ENCODE measurements at regions not wholly inside any gene's neighbourhood (a gene's known extent, or its start where the extent isn't known, plus 50 kb on each side); places are given as distances from the start of the nearest gene placed in this dataset.

- Histone ChIP-seq H3K27ac (no peak overlapping the region), H3K4me1 (no peaks in the 10 kb centered on the region), H3K27me3 (no peaks in the 10 kb centered on the region), H3K4me3 (no peak overlapping the region), H3K9me3 (no peaks in the 10 kb centered on the region), H3K36me3 (no peaks in the 10 kb centered on the region)
- DNase-seq (ENCODE audit: low spot score) = no peak
- TF ChIP-seq, protein P1, sequence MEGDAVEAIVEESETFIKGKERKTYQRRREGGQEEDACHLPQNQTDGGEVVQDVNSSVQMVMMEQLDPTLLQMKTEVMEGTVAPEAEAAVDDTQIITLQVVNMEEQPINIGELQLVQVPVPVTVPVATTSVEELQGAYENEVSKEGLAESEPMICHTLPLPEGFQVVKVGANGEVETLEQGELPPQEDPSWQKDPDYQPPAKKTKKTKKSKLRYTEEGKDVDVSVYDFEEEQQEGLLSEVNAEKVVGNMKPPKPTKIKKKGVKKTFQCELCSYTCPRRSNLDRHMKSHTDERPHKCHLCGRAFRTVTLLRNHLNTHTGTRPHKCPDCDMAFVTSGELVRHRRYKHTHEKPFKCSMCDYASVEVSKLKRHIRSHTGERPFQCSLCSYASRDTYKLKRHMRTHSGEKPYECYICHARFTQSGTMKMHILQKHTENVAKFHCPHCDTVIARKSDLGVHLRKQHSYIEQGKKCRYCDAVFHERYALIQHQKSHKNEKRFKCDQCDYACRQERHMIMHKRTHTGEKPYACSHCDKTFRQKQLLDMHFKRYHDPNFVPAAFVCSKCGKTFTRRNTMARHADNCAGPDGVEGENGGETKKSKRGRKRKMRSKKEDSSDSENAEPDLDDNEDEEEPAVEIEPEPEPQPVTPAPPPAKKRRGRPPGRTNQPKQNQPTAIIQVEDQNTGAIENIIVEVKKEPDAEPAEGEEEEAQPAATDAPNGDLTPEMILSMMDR (IDR thresholded peaks at IDR 0.05) = no peak
Observed at GRCh38 chr3:160128056-160128455, 97.2 kb upstream of the C3orf80 start.

GRCh38 chr3:160129459-160130061 is 95.7 kb upstream of the C3orf80 start:
- Histone ChIP-seq H3K4me1 (no peaks in the 10 kb centered on the region), H3K9me3 (no peaks in the 10 kb centered on the region), H3K27me3 (no peaks in the 10 kb centered on the region), H3K27ac (peak overlapping the region in 1 of 2 donors; percentile 36), H3K4me3 (no peak overlapping the region), H3K36me3 (no peaks in the 10 kb centered on the region)
- no peak for DNase-seq (ENCODE audit: low spot score)
- TF ChIP-seq, protein P1 (IDR thresholded peaks at IDR 0.05) = no peak

GRCh38 chr3:160130071-160130470 is 95.2 kb upstream of the C3orf80 start:
- no peaks in the 10 kb centered on the region for H3K27me3 ChIP-seq
- DNase-seq (ENCODE audit: low spot score) = no peak
- H3K9me3 ChIP-seq = no peaks in the 10 kb centered on the region
- TF ChIP-seq, protein P1 (IDR thresholded peaks at IDR 0.05) = no peak
- H3K4me3 ChIP-seq = no peak overlapping the region
- H3K27ac ChIP-seq = peak overlapping the region in 1 of 2 donors; percentile 53
- H3K4me1 ChIP-seq = no peaks in the 10 kb centered on the region
- no peaks in the 10 kb centered on the region for H3K36me3 ChIP-seq

DNA sequence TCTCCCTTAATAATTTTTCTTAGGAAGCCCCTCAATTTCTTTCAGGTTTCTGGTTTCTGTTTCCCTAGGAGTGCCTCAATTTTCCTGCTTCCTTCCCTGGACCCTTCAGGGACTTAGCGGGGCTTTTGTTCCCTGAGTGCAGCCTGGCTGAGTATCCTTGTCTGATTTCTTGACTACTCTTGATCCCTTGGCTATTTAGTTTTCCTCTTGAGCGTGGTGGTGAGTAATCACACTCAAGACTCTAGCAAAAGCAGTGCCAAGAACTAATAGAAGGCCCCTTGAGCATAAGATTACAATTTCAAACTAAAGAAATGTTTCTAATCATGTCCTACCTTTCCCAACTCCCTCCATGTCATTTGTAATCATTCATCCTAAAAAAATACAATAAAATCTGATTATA is 94.3 kb upstream of the C3orf80 start:
- H3K27me3 ChIP-seq = no peaks in the 10 kb centered on the region
- H3K4me1 ChIP-seq = no peaks in the 10 kb centered on the region
- no peaks in the 10 kb centered on the region for H3K9me3 ChIP-seq
- H3K4me3 ChIP-seq = no peak overlapping the region
- H3K27ac ChIP-seq = peak overlapping the region in 1 of 2 donors; percentile 53
- DNase-seq (ENCODE audit: low spot score) = no peak
- TF ChIP-seq, protein P1 (IDR thresholded peaks at IDR 0.05) = no peak
- H3K36me3 ChIP-seq = no peaks in the 10 kb centered on the region

DNA sequence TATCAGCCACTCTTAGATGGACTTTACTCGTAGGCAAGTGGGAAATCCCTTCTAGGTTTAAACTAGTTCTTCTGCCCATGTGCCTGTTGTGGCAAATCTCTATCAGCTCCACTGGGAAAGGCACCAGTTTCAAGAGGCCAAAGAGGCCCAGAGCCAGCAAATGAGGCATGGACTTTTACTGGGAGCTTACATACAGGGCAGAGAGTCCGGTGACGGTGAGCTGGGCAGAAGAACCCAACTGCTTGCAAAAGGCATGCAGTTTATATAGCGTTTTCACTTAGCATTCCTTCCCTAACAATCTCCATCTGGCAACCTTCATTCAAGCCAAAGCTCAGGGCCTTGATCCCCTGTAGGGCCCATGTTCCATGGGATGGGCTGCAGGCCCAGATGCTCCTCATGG is 93.0 kb upstream of the C3orf80 start:
- H3K4me1 ChIP-seq = no peaks in the 10 kb centered on the region
- H3K27me3 ChIP-seq = no peaks in the 10 kb centered on the region
- no peak for DNase-seq (ENCODE audit: low spot score)

More for the DNA sequence above, 93.0 kb upstream of the C3orf80 start:
- no peak overlapping the region for H3K4me3 ChIP-seq
- H3K9me3 ChIP-seq = no peaks in the 10 kb centered on the region
- H3K27ac ChIP-seq = no peak overlapping the region
- no peaks in the 10 kb centered on the region for H3K36me3 ChIP-seq
- TF ChIP-seq, protein P1 (IDR thresholded peaks at IDR 0.05) = no peak
